A549 (cell line): ENCODE measurements at regions not wholly inside any gene's neighbourhood (a gene's known extent, or its start where the extent isn't known, plus 50 kb on each side); places are given as distances from the start of the nearest gene placed in this dataset.
A peak's percentile ranks its signal among the peaks of the same experiment; 100 is the strongest.

Source experiments
- BHLHE40 ChIP-seq: IDR thresholded peaks from 2 replicates; pipeline ENCODE4 v1.6.1; 2012; ENCODE audit warnings: low read depth, low read length, inconsistent platforms
- CEBPB ChIP-seq, 2 experiments: fragments of >200 bp in 1 of 2; sonication (Bioruptor Twin) in 1 of 2; formaldehyde crosslinking in 1 of 2; IDR thresholded peaks; 2 replicates each; pipeline ENCODE4 v1.6.1; 2012 to 2016
- CHD4 ChIP-seq: fragments of 200-600 bp; sonication (generic); IDR thresholded peaks from 2 replicates; pipeline ENCODE4 v1.6.1; 2016; ENCODE audit warnings: antibody characterized with exemption, mild to moderate bottlenecking, borderline replicate concordance
- CTCF ChIP-seq: fragments of >200 bp; sonication (Bioruptor Twin); formaldehyde crosslinking; IDR thresholded peaks from 3 replicates; pipeline ENCODE4 v1.5.1; 2016
- PHF8 ChIP-seq: fragments of 200-600 bp; sonication (generic); IDR thresholded peaks from 2 replicates; pipeline ENCODE4 v1.6.1; 2016; ENCODE audit warnings: low read depth, mild to moderate bottlenecking, antibody characterized with exemption, moderate library complexity, borderline replicate concordance
- POLR2A ChIP-seq: IDR thresholded peaks from 2 replicates; pipeline ENCODE4 v1.6.1; 2012; ENCODE audit warnings: mild to moderate bottlenecking, low read length
- TFCP2L1 ChIP-seq: fragments of 250-450 bp; sonication (Bioruptor Pico); IDR thresholded peaks from 2 replicates; pipeline ENCODE4 v1.5.0; 2021; ENCODE audit warnings: mild to moderate bottlenecking
- TF ChIP-seq, protein P1 (sequence below): IDR thresholded peaks from 2 replicates; pipeline ENCODE4 v1.6.1; 2012
- TF ChIP-seq, protein P2 (sequence below): fragments of >200 bp; sonication (Bioruptor Twin); formaldehyde crosslinking; IDR thresholded peaks from 3 replicates; pipeline ENCODE4 v1.6.1; 2016
- TF ChIP-seq, protein P3 (sequence below): fragments of 200-600 bp; sonication (generic); IDR thresholded peaks from 2 replicates; pipeline ENCODE4 v1.6.1; 2016; ENCODE audit warnings: antibody characterized with exemption, mild to moderate bottlenecking, moderate library complexity

GRCh38 chr9:105007143-105007542 is 79.2 kb upstream of the ABCA1 start:
- TF ChIP-seq, protein P1, sequence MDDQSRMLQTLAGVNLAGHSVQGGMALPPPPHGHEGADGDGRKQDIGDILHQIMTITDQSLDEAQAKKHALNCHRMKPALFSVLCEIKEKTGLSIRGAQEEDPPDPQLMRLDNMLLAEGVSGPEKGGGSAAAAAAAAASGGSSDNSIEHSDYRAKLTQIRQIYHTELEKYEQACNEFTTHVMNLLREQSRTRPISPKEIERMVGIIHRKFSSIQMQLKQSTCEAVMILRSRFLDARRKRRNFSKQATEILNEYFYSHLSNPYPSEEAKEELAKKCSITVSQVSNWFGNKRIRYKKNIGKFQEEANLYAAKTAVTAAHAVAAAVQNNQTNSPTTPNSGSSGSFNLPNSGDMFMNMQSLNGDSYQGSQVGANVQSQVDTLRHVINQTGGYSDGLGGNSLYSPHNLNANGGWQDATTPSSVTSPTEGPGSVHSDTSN = no peak
- no peak for TF ChIP-seq CTCF
- TF ChIP-seq TFCP2L1 (CRISPR knock-in tag) = no peak
- TF ChIP-seq CHD4 = no peak
- TF ChIP-seq, protein P2, sequence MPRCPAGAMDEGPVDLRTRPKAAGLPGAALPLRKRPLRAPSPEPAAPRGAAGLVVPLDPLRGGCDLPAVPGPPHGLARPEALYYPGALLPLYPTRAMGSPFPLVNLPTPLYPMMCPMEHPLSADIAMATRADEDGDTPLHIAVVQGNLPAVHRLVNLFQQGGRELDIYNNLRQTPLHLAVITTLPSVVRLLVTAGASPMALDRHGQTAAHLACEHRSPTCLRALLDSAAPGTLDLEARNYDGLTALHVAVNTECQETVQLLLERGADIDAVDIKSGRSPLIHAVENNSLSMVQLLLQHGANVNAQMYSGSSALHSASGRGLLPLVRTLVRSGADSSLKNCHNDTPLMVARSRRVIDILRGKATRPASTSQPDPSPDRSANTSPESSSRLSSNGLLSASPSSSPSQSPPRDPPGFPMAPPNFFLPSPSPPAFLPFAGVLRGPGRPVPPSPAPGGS = 0 out of 3 replicates have a peak, but pooled peaks have one; percentile 35
- TF ChIP-seq CEBPB (IDR thresholded peaks at IDR 0.05) = peak; percentile 86 to 87
- TF ChIP-seq POLR2A = no peak
- TF ChIP-seq, protein P3, sequence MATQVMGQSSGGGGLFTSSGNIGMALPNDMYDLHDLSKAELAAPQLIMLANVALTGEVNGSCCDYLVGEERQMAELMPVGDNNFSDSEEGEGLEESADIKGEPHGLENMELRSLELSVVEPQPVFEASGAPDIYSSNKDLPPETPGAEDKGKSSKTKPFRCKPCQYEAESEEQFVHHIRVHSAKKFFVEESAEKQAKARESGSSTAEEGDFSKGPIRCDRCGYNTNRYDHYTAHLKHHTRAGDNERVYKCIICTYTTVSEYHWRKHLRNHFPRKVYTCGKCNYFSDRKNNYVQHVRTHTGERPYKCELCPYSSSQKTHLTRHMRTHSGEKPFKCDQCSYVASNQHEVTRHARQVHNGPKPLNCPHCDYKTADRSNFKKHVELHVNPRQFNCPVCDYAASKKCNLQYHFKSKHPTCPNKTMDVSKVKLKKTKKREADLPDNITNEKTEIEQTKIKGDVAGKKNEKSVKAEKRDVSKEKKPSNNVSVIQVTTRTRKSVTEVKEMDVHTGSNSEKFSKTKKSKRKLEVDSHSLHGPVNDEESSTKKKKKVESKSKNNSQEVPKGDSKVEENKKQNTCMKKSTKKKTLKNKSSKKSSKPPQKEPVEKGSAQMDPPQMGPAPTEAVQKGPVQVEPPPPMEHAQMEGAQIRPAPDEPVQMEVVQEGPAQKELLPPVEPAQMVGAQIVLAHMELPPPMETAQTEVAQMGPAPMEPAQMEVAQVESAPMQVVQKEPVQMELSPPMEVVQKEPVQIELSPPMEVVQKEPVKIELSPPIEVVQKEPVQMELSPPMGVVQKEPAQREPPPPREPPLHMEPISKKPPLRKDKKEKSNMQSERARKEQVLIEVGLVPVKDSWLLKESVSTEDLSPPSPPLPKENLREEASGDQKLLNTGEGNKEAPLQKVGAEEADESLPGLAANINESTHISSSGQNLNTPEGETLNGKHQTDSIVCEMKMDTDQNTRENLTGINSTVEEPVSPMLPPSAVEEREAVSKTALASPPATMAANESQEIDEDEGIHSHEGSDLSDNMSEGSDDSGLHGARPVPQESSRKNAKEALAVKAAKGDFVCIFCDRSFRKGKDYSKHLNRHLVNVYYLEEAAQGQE = no peak
- TF ChIP-seq BHLHE40 = no peak
- no peak for TF ChIP-seq PHF8
